ENCODE measurements at regions not wholly inside any gene's neighbourhood (a gene's known extent, or its start where the extent isn't known, plus 50 kb on each side); places are given as distances from the start of the nearest gene placed in this dataset.
A peak's percentile ranks its signal among the peaks of the same experiment; 100 is the strongest.

DNA sequence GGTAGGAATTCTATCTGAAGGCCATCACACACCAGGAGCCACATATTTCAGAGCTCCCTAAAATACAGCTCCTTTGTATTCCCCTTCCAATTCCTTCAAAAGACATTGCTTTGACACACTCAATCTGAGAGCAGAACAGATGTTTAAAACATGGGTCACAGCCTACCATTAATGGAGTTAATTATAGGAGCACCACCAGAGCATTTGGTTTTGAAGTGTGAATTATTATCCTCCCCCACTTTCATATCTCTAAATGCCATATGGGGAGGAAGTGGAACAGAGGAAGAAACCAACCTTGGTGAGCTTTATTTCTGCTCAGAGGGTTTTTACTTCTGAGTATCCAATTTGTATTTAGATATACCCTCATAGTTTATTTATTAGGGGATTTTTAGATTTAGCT is 50.7 kb upstream of the TNFRSF21 start:
- no peak for ATAC-seq
- no peak for DNase-seq (ENCODE audit: low spot score)

DNA sequence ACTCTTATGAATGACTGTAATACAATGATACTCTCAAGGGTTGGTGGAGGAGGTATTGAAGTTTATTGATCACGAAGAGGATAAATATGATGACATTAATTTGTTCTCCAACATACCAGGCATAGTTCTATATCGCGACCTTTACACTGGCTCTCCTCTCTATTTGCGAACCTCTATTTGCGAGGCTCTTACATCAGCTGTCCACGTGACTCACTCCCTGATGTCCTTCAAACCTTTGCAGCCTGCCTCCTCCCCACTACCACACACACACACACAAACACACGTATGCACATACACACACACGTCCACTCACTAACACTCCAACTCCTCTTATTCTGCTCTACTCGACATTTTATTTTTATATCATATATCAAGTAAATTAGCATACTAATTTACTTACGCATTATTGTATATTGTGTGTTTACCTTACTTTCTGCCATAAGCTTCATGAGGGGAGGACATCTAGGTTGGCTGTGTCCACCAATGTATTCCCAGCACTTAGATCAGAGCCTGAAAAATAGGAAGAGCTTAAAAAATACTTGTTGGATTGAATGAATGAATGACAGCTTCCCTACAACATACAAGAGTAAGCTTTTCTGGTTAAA is 53.3 kb upstream of the TNFRSF21 start:
- peak; percentile 79 for ATAC-seq
- no peak for DNase-seq (ENCODE audit: low spot score)

GRCh38 chr6:47363736-47364135 is 54.0 kb upstream of the TNFRSF21 start:
- ATAC-seq, result no peak
- DNase-seq (ENCODE audit: low spot score), result no peak

DNA sequence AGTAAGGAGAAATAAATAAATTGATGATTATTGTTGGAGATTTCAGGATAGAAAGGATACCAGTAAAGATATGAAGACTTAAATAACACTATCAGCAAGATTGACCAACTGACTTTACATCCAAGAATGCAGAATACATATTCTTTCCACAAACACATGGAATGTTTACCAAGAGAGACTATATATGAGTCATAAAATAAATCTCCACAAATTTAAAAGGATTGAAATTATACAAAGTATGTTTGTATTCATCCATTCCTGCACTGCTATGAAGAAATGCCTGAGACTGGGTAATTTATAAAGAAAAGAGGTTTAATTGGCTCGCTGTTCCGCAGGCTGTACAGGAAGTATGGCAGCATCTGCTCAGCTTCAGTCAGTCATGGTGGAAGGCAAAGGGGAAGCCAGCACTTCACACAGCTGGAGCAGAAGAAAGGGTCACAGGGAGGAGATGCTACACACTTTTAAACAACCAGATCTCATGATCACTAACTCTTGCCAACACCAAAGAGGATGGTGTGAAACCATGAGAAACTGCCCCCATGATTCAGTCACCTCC is 56.7 kb upstream of the TNFRSF21 start:
- no peak for DNase-seq (ENCODE audit: low spot score)
- no peak for ATAC-seq

- DNase-seq (ENCODE audit: low spot score) (no peak), ATAC-seq (no peak)
These were observed 61.6 kb upstream of the TNFRSF21 start for GRCh38 chr6:47371139-47371869.

GRCh38 chr6:47371870-47372255 is 62.2 kb upstream of the TNFRSF21 start:
- ATAC-seq (no peak), DNase-seq (ENCODE audit: low spot score) (no peak)

DNA sequence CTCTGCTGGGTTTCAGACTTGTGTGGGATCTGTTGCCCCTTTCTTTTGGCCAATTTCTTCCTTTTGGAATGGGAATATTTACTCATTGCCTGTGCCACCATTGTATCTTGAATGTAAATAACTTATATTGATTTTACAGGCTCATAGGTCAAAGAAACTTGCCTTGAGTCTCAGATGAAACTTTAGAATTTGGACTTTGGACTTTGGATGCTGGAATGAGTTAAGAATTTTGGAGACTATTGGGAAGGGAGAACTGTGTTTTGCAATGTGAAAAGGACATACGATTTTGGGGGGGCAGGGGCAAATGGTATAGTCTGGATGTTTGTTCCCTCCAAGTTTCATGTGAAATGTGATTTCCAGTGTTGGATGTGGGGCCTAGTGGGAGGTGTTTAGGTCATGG is 62.6 kb upstream of the TNFRSF21 start:
- DNase-seq (ENCODE audit: low spot score), result no peak
- ATAC-seq, result no peak

- ATAC-seq (no peak), DNase-seq (ENCODE audit: low spot score) (no peak)
These were observed 65.7 kb upstream of the TNFRSF21 start for GRCh38 chr6:47375426-47375825.

DNA sequence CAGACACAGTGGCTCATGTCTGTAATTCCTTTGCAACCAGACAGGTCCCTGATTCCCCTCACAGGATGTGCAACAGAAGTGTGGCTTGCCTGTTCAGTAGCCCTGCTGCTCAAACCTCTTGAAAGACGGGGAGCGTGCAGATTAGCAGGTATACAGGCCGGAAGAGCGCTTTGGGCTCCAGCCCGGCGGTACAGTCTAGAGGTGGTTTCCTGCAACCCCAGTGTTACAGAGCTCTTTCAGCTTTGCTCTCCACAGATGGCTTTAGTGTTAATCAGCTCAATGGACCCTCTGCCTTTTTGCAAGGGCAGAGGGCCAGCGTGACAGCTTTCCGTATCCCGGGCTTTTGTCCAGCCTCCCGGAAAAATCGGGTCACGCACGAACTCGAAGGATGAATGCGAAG is 67.2 kb upstream of the TNFRSF21 start:
- ATAC-seq, result no peak
- no peak for DNase-seq (ENCODE audit: low spot score)

DNA sequence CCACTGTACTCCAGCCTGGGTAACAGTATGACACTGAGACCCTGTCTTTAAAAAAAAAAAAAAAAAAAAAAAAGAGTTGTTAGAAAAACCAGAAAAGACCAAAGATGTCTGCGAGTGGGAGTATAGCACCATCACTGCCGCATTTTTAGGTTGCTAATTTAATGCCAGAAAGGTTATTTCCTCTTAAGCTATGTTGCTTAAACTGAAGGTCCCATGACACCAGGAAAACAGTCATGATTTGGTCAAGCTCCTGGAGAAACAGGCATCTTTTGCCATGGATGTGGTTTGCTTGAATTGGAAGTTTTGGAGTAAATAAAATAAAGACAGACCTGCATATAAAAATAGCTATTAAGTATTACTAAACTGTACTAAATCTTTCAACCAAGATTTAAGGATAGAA is 68.3 kb upstream of the TNFRSF21 start:
- DNase-seq (ENCODE audit: low spot score) (no peak), ATAC-seq (no peak)

DNA sequence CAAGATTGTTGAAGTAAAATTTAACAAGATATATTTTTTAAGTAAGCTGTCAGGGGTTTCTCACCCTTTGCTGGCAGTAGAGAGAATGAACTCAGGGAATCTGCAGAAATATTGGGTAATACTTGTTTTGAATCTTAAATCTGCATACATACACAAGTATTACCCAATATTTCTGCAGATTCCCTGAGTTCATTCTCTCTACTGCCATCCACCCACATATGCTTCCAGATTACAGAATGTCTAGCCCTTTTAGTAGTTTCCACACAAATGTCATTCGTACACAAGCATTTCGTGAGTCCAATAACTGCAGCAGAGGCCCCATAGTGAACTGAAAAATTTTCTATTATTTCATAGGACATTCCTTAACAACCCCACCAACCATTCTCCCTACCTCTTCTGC is 69.6 kb upstream of the TNFRSF21 start:
- DNase-seq (ENCODE audit: low spot score) (no peak), ATAC-seq (no peak)

DNA sequence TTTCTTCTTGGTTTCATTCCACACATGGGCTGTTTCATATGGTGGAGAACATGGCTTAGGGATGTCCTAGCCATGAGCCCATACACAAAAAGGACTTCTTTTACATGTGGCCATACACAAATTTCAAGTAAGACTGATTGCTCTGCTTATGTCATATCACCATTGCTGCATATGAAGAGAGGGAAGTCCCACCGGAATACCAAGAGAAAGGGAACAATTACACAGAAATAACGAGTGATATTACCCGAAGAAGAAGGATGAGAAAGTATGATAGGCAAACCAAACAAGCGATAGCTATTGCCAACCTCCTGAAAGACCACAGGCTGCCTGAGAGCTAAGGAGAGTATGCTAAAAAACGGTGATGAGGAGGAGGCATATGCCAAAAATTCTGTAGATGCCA is 70.5 kb upstream of the TNFRSF21 start:
- no peak for ATAC-seq
- no peak for DNase-seq (ENCODE audit: low spot score)

DNA sequence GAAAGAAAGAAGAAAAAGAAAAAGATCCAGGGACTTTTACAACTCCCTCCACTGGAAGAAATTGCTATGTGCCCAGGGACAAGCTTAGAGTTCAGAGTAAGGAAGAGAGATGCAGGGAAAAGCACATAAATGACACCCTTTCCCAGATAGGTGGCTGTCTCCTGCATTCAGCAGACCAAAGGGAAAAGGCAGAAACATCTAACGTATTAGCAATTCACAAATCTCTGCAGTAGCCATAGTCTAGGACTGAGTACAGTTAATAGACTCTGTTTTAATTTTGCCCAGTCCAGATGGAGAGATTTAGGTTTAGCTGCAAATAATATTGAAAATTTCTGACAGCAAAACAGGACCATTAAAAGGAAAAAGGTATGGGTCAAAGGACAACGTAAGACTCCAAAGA is 71.3 kb upstream of the TNFRSF21 start:
- ATAC-seq, result no peak

DNA sequence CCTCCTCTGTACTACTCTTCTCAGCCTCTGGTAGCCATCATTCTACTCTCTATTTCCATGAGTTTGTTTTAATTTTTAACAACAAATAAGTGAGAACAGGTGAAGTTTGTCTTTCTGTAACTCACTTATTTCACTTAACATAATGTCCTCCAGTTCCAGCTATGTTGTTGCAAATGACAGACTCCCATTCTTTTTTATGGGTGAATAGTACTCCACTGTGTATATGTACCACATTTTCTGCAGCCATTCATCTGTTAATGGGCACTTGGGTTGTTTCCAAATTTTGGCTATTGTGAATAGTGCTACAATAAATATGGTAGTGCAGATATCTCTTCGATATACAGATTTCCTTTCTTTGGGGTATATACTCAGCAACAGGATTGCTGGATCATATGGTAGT is 73.7 kb upstream of the TNFRSF21 start:
- ATAC-seq (no peak), DNase-seq (ENCODE audit: low spot score) (no peak)

More for the DNA sequence above, 71.3 kb upstream of the TNFRSF21 start:
- DNase-seq (ENCODE audit: low spot score), result no peak

DNA sequence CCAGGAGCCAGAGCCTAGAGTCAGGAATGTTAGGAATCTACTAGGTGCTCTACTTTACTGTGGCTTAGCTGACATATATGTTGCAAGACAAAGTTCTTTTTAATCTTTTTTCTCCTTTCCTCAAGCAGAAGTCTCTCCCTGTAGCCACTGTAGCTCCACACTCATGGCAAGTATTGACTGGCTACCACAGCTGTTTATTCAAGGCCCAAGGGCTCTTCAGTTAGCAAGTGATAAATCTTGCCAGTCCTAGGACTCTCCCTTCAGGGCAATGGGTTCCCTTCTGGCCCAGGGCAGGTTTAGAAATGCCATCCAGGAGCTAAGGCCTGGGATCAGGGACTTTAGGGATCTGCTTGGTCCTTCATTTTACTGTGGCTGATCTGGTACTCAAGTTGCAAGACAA is 82.0 kb upstream of the TNFRSF21 start:
- DNase-seq (ENCODE audit: low spot score) (no peak), ATAC-seq (no peak)

GRCh38 chr6:47392251-47392650 is 82.5 kb upstream of the TNFRSF21 start:
- no peak for DNase-seq (ENCODE audit: low spot score)
- ATAC-seq, result no peak

- ATAC-seq (no peak), DNase-seq (ENCODE audit: low spot score) (no peak)
These were observed 81.1 kb upstream of the CD2AP start for GRCh38 chr6:47396401-47397069.

GRCh38 chr6:47400581-47400980 is 77.0 kb upstream of the CD2AP start:
- ATAC-seq (no peak), DNase-seq (ENCODE audit: low spot score) (no peak)

DNA sequence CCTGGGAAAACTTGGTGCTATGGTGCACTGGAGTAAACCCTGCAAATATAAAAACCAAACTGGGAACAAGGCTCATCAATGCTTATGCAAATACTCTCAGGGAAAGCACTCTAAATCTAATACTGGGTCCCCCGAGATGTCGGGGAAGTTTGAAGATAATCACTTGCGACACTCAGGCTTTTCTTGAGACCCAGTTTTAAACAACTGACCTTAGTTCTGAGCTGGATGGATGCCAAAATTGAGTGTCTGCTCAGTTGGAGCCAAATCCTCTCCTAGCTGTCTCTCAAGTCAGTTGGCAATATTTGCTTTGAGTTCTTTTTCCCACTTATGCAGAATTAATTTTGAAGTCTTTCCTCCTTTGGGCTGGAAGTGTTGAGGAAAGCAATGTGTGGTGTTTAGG is 75.5 kb upstream of the CD2AP start:
- ATAC-seq (no peak), DNase-seq (ENCODE audit: low spot score) (no peak)

DNA sequence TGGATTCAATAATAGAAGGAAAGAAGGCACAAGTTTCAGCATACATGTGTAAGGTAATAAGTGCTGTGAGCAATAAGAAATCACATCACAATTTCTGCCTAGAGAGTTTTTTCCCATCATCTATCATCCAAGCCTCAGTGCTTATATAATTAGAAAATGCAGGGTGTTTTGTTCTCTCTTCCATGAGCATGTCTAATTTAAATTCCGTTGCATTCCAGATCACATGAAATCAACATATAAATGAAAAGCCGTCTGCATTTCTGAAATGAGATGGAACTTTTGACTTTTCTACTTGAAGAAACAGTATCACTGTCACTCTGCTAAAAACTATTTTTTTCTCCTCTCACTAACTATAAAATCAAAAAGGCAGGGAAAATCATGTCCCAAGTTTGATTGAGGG is 74.5 kb upstream of the CD2AP start:
- ATAC-seq (no peak), DNase-seq (ENCODE audit: low spot score) (no peak)

GRCh38 chr6:47403801-47404200 is 73.8 kb upstream of the CD2AP start:
- ATAC-seq (peak; percentile 77), DNase-seq (ENCODE audit: low spot score) (no peak)

GRCh38 chr6:47404435-47404834 is 73.2 kb upstream of the CD2AP start:
- no peak for DNase-seq (ENCODE audit: low spot score)

More at GRCh38 chr6:47404435-47404834, 73.2 kb upstream of the CD2AP start:
- ATAC-seq, result no peak

Measured in left lobe of liver (tissue), 2 donors.